GM18499 (cell line): ENCODE measurements at regions not wholly inside any gene's neighbourhood (a gene's known extent, or its start where the extent isn't known, plus 50 kb on each side); places are given as distances from the start of the nearest gene placed in this dataset.

Experiments
- ATAC-seq: cut with Tn5 transposase; IDR thresholded peaks from one replicate; pipeline ENCODE4 v1.9.1; 2021; ENCODE audit warnings: moderate number of reproducible peaks; ENCODE audit not compliant: insufficient read depth, unreplicated experiment

DNA sequence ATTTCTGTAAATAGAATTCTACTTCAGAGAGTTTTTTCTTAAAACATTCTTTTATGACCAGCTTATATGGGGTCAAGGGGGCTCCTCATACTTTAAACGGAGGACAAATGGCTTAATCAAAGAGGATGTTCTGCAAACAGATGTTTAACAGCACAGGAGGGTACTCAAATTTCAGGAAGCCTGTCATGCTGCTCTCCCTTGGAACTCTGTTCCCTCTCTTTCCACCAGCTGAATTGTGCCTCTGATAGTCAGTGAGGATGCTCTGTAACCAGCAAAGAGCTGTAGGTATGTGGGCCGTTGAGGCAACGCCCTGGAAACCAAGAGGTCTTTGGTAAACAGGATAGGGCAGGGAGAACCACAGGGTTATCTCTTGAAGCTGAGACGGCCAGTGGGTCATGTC, 161.1 kb downstream of the C5orf15 start:
- no peak for ATAC-seq

DNA sequence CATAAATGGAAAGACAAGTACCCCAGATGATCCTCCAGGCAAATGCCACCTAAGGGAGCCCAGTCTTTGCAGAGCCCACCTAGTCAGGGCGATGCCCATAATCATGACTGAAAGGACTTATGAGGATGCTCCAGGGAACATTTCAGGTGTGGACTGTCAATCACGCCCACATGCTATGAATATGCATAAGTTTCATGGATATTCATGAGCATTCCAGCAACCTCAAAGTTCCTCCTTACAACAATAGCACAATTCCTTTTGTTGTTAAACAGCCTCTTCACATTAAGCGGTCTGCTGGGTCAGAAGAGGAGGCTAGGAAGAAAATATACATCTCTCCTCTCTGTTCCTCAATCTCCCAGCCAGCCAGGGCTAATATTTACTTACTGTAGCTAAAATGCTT, 161.6 kb downstream of the C5orf15 start:
- no peak for ATAC-seq

DNA sequence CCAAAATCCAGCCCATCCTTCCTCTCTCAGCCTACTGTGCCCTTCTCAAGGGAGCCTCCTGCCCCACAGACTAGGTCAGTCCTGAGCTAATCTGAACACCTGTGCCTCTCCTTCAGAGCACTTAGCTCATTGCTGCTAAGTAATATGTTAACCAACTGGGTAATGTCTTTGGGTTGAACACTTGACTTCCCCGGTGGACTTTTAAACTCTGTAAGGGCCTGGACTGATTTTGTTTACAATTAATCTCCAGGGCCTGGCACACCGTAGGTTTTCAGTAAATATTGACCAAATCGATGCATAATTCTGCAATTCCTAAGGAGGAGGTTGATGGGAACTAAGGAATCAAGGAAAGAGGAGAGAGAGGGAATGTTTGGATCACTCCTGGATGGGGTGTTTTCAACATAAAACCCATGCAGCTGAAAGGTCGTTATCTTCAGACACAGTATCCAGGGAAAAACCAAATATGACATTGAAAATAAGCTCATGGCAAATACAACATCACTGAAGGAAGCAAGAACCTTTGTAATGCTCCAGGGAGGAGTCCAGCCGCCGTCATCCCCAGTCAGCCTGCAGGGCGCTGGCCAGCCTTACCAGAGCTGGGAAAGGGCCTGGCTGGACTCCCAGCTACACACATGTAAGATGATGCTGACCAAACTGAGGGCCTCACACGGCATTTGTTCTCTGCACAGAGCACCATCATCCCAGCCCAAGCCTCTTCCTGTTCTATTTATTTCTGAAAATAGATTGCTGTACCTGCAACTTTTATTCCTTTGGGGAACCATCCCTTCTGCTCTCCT, 166.3 kb downstream of the C5orf15 start:
- no peak for ATAC-seq

DNA sequence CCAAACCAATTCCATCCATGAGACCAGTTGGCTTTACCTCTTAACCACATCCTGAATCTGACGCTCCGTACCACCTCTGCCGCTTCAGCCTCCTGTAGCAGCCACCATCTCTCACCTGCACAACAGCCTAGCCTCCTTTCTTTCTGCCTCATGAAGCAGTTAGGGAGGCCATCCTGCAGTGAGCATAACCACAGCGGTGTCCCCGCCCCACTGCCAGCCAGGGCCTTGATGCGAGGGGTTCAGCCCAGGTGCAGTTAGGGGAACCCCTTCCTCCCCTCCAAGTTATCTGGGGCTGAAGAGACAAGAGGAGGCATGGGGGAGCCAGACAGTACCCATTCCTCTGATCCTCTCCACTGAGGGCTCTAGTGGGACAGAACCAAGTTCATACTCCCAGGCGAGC, 167.0 kb downstream of the C5orf15 start:
- ATAC-seq, result no peak

DNA sequence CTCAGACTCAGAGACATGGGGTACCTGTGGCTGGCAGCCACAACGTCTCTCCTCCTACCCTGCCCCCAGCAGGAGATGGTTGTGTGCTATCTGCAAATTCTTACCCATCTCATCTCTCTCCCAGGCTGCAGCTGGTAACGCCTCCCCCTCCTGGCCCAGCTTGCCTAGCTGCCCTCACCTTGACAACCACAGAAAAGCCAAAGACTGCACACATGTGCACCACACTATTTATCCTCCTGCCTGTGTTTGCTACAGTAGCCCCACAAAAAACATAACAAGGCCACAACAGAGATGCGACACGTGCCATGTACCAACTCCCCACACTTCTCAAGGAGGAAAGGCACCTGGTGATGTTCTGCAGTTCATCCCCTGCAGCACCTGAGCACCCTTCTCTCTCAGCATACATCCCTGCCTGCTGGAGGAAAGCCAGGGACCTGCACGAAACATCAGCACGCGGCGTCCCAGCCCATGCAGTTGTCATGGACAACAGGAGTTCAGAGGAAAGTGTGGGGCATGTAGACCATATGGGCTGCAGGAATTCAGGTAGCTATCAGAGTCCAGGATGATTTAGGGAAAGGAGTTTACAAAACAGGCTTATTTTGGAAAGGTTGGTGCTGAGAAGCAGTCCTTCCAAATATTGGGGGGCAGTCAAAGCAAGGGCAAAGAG, 168.7 kb downstream of the C5orf15 start:
- ATAC-seq, result no peak

DNA sequence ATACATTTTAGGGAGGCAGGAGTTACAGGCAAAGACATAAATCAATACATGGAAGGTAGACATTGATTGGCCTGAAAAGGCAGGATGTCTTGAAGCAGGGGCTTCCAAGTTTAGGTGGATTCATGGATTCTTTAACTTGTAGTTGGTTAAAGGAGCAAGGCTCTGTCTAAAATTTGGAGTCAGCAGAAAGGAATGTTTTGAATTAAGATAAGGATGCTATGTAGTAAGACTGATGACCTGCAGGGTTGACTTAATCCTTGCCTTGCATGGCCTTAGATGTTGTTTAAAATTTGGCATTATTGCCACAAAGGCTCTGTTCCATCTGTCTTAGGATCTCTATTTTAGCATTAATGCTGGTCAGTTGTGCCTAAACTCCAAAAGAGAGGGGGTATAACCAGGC, 171.3 kb downstream of the C5orf15 start:
- no peak for ATAC-seq

GRCh38 chr5:133796186-133796585, 172.2 kb downstream of the C5orf15 start:
- no peak for ATAC-seq

DNA sequence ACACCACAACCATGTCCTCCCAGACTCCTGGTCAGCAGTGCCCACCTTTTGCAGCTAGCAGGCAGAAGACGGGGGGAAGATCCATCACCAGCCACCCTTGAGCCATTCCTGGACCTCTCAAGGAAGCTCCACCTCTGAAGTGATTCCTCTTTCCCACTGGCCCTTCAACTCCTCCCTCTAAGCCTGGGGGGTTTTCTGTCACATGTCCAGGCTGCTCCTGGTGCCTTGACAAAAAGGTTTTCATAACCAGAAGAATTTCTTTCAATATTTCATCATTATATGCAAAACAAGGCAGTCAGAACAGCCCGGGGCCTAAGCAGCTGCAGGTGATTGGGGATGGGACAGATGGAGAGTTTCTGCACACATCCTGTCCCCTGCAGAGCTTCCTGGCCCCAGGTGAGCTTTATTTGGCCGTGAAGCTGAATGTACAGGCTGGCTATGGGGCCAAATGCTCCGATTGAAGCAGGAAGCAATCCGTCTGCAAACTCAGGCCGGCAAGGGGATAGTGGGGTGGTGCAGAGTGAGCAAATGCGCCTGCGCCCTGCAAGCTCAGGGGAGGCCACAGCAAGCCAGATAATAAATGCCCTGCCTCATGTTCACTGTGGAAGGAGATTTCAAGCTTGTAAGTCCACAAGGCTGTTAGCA, 173.5 kb downstream of the C5orf15 start:
- ATAC-seq, result no peak

DNA sequence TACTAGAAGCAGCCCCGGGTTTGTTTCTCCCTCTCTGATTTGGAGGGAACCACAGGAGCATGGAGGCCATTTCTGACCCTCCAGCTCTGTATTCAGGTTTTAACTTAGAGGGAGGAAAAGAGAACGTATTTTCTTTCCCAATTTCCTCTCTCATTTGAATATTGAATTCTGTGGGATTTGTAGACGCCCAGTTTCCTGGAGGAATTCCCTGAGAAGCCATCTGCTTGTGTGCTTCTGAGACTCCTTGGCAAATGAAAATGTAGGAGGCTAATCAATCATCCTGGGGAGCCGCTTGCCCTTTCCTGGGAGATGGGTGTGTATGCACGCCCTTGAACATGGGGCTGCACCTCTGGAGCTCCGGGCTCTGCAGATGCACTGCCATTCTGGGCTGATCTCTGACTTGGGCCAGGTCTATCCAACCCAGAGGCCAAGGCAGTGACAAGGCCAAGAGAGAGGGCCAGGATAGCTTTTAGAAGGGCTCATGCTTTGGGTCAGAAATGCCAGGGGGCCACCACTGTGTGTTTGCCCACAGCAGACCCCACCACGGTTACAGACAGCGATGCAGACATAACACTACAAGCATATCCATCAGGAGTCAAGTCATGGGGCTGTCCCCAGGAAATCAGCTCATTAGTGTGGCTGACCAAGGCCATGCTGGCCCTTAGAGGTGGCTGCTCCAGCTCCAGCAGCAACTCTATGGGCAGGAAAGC, 174.5 kb downstream of the C5orf15 start:
- ATAC-seq, result no peak

DNA sequence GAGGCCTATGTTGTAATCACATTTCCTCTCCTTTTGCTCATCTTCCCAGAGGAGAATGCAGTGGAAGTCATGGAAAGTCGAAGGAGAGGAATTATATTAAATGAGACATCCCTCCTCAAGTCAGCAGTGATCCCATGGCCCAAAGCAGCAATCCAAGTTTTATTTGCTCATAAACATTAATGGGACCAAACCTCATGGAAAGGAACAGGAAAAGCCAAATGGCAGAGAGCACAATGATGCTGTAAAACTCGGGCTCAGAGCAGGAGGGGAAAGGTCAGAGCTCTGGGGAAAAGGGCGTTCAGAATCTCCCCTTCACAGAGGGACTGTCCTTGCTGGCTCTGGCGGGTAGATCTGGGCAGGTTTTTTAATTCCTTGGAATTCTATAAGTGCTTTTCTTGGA, 175.8 kb downstream of the C5orf15 start:
- no peak for ATAC-seq

GRCh38 chr5:133792024-133792423, 176.4 kb downstream of the C5orf15 start:
- no peak for ATAC-seq

DNA sequence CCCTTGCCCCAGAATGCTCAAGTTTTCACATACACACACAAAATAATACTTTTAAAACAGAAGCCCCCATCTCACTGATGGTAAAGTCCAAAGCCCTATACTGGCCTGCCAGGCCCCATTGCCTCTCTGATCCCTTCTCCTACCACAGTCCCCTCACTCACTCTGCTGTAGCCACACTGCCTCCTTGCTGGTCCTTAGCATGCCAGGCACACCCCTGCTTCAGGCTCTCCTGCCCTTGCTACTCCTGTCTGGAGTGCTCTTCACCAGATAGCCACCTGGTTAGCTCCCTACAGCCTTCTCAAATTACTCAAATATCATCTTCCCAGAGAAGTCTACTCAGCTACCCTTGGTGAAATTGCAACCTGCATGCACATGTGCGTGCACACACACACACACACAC, 177.5 kb downstream of the C5orf15 start:
- ATAC-seq, result no peak

DNA sequence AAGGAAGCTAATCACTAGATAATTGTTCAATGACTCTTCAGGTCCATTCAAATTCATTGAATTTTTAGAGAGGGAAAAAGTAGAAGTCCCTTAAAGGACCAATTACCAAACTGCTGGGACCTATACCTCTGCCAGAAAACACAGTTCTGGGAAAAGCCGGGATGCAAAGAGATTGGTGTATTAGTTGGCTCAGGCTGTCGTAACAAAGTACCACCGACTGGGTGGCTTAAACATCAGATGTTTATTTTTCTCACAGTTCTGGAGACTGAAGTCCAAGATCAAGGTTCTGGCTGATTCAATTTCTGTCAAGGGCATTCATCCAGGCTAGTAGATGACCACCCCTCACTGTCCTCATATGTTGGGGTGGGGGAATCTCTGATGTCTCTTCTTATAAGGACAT, 177.1 kb upstream of the FSTL4 start:
- ATAC-seq, result no peak

DNA sequence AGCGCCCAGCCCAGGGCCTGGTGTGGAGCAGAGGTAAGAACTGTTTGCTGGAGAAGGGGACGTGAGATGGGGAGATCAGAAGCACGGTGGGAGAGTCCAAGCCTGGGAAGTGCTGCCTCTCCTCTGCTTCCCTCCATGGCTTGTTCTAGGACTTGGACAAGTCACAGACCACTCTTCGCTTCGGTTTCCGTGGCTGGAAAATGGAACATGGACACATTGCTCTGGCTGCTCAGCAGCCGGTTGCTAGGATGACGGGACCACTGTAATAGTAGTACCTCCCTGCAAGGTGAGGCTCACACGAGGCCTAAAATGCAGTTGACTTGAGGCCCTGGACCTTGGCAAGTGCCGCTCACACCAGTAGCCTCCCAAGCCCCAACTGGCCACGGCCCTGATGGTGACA, 175.8 kb upstream of the FSTL4 start:
- ATAC-seq, result no peak

DNA sequence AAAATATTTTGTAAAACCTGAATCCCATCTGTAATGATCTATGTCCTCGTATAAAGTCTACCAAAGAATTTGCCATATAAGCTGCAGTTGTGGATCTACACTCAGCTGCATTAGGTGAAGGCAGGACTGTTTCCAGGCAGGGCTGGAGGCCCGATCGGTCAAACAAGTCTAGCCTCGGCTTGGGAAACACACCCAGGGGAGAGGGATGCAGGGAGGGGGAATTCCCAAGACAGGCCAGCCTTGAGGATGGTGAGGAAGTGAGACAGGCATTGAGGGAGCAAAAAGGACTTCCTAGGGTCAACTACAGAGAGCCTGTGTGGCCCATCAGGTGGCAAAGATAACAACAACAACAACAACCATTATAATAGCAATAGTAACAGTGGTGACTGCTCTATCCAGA, 174.1 kb upstream of the FSTL4 start:
- no peak for ATAC-seq

DNA sequence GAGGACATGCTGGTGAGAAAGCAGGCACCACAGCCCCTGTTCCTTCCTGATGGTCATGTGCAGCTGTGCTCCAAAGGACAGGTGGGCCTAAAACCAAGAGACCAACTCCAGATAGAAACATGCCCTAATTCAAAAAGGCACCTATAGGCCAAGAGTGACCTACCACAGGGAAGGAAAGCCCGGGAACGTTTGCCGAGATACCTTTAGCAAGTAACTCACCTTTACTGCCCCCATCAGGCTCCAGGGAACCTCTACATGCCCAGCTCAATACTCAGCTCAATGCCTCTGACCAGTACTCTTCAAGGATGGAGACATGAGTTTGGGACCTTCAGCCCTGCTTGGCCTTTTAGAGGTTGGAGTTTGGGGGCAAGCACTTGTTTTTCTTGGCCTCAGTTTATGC, 172.8 kb upstream of the FSTL4 start:
- ATAC-seq, result no peak

GRCh38 chr5:133783481-133783880, 171.1 kb upstream of the FSTL4 start:
- no peak for ATAC-seq

DNA sequence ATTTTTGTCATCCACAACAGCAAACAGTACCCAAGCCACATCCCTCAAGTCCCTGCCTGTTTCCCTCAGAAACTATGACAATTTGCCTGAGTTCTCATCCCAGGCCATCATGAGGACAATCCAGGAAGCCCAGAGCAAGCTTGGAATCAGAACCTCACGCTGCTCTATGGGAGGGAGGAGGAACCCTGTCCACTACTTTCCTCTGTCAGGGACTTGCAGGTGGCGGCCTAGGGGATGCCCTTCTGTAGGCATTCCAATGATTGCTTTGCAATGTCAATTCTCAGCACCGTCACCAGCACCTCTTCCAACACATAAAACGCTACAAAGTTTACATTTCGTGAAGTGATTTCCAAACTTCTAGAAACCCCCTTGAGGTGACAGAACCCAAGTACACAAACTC, 170.4 kb upstream of the FSTL4 start:
- ATAC-seq, result no peak

GRCh38 chr5:133781436-133782225, 169.3 kb upstream of the FSTL4 start:
- no peak for ATAC-seq

DNA sequence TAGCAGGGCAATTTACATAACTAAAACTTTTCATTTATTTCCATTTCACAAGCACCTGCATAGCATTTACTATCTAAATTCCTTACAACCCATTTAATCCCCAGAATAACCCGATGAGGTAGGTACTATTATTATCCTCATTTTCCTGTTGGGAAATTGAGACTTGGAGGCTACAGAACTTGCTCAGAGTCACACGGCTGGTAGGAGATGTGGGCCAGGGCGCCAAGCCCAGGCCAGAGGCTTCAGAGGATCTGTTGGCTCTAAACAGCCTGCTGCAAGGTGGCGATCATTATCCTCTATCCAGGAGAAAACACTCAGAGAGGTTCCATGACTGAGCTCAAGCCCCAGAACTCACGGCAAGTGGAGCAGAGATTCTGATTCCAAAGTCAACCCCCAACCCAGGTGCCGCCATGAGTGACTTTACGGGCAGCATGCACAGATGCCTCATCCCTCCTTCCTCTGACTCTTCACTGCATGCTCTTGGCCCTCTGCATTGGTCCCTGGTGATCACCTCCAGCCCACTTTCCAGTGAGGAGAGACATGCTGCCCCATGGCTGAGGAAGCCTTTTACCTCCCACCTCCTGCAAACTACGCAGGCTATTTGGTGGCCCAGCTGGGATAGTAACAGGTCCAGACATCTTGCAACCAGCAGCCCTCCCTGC, 168.4 kb upstream of the FSTL4 start:
- ATAC-seq, result no peak
